ENCODE measurements at regions not wholly inside any gene's neighbourhood (a gene's known extent, or its start where the extent isn't known, plus 50 kb on each side); places are given as distances from the start of the nearest gene placed in this dataset.

- DNase-seq (ENCODE audit: low read depth in 1 of 2, low spot score in 1 of 2) (no peak), ATAC-seq (no peak), FAIRE-seq (no peak)
- Histone ChIP-seq H3K4me1 (no peaks in the 10 kb centered on the region), H3K27ac (no peak overlapping the region), H3K4me2 (no peak overlapping the region), H3K4me3 (no peak overlapping the region), H3K9me3 (no peaks in the 10 kb centered on the region)
- 2% methylated on average over 4 of the region's 4 CpGs for WGBS (ENCODE audit: missing lambda C conversion rate)
- no peak for TF ChIP-seq TFCP2L1 (CRISPR knock-in tag; IDR thresholded peaks at IDR 0.05)
- TF ChIP-seq KDM1A (IDR thresholded peaks at IDR 0.05; ENCODE audit: low read depth) = no peak
- TF ChIP-seq BCL3 (IDR thresholded peaks at IDR 0.05) = no peak
- TF ChIP-seq POLR2AphosphoS2 (conservative IDR thresholded peaks at IDR 0.05; ENCODE audit: low read length) = no peak
- no peak for TF ChIP-seq NFE2L2 (conservative IDR thresholded peaks at IDR 0.05; ENCODE audit: low read length)
- no peak for TF ChIP-seq ZNF302 (CRISPR knock-in tag; IDR thresholded peaks at IDR 0.05)
- no peak for TF ChIP-seq HOXB13 (CRISPR knock-in tag; IDR thresholded peaks at IDR 0.05; ENCODE audit: low read depth)
- TF ChIP-seq MYC (IDR thresholded peaks at IDR 0.05; ENCODE audit: borderline replicate concordance, low read length) = no peak
- no peak for TF ChIP-seq SREBF2 (IDR thresholded peaks at IDR 0.05)
- no peak for TF ChIP-seq ELK1 (IDR thresholded peaks at IDR 0.05; ENCODE audit: low read depth, low read length)
- CTCF ChIA-PET = no interaction called here
- POLR2A ChIA-PET = no interaction called here
Observed at GRCh38 chr1:69502991-69503390, 64.7 kb upstream of the LRRC7 start.

- no peak overlapping the region for H3K27ac ChIP-seq
- FAIRE-seq (no peak), DNase-seq (ENCODE audit: low read depth in 1 of 2, low spot score in 1 of 2) (no peak), ATAC-seq (no peak)
- WGBS (ENCODE audit: missing lambda C conversion rate) = 3% methylated on average over 3 of the region's 3 CpGs
- no peaks in the 10 kb centered on the region for H3K9me3 ChIP-seq
- no peaks in the 10 kb centered on the region for H3K4me1 ChIP-seq
- no peak for TF ChIP-seq RFX5 (IDR thresholded peaks at IDR 0.05)
- TF ChIP-seq REST (IDR thresholded peaks at IDR 0.05) = no peak
- no peak for TF ChIP-seq FOSB (CRISPR knock-in tag; IDR thresholded peaks at IDR 0.05)
- TF ChIP-seq CBX8 (IDR thresholded peaks at IDR 0.05) = no peak
- TF ChIP-seq RCOR1 (IDR thresholded peaks at IDR 0.05; ENCODE audit: low read depth, low read length) = no peak
- TF ChIP-seq SREBF2 (IDR thresholded peaks at IDR 0.05) = no peak
- TF ChIP-seq HOXB5 (CRISPR knock-in tag; IDR thresholded peaks at IDR 0.05) = no peak
- no peak for TF ChIP-seq ELK1 (IDR thresholded peaks at IDR 0.05; ENCODE audit: low read depth, low read length)
- no peak for TF ChIP-seq RAD21 (conservative IDR thresholded peaks at IDR 0.05 in 1 of 2, IDR thresholded peaks at IDR 0.05 in 1 of 2)
- TF ChIP-seq KDM1A (IDR thresholded peaks at IDR 0.05; ENCODE audit: low read depth) = no peak
- TF ChIP-seq E2F6 (IDR thresholded peaks at IDR 0.05; ENCODE audit: borderline replicate concordance, low read depth) = no peak
- TF ChIP-seq ZSCAN20 (CRISPR knock-in tag; IDR thresholded peaks at IDR 0.05) = no peak
- no peak for TF ChIP-seq NPAS2 (CRISPR knock-in tag; IDR thresholded peaks at IDR 0.05; ENCODE audit: borderline replicate concordance)
- TF ChIP-seq MAX (IDR thresholded peaks at IDR 0.05) = no peak
- no peak for TF ChIP-seq TP53 (CRISPR knock-in tag; IDR thresholded peaks at IDR 0.05)
- no peak for TF ChIP-seq ZC3H11A (IDR thresholded peaks at IDR 0.05)
- no peak for TF ChIP-seq PHF8 (IDR thresholded peaks at IDR 0.05; ENCODE audit: borderline replicate concordance, low read depth)
- TF ChIP-seq SMC3 (IDR thresholded peaks at IDR 0.05) = no peak
- TF ChIP-seq EHF (CRISPR knock-in tag; IDR thresholded peaks at IDR 0.05) = no peak
- TF ChIP-seq MAZ (IDR thresholded peaks at IDR 0.05; ENCODE audit: borderline replicate concordance, low read depth, low read length) = no peak
- ChIA-PET POLR2A (no interaction called here), CTCF (interaction anchor here (0.6 kb wide), 1 partner anchor 93 kb away, joined by 3 read pairs; no protein-coding TSS in a partner anchor)
- H3K4me2 ChIP-seq = no peak overlapping the region
- no peak overlapping the region for H3K4me3 ChIP-seq
Observed at GRCh38 chr1:69504730-69505252, 62.9 kb upstream of the LRRC7 start.

Measured in A549 (cell line).